ENCODE measurements at regions not wholly inside any gene's neighbourhood (a gene's known extent, or its start where the extent isn't known, plus 50 kb on each side); places are given as distances from the start of the nearest gene placed in this dataset.
A peak's percentile ranks its signal among the peaks of the same experiment; 100 is the strongest.

- DNase-seq = peak in 2 of 3 donors; percentile 25 to 46
These were observed 628.2 kb downstream of the USP25 start for GRCh38 chr21:16357994-16358393.

- no peak for DNase-seq
These were observed 629.0 kb downstream of the USP25 start for GRCh38 chr21:16358784-16359183.

GRCh38 chr21:16363100-16363499, 633.3 kb downstream of the USP25 start:
- DNase-seq = no peak

- peak in 2 of 3 donors; percentile 54 to 73 for DNase-seq
These were observed 633.7 kb downstream of the USP25 start for GRCh38 chr21:16363518-16363917.

GRCh38 chr21:16366207-16366606, 636.4 kb downstream of the USP25 start:
- DNase-seq = no peak

DNA sequence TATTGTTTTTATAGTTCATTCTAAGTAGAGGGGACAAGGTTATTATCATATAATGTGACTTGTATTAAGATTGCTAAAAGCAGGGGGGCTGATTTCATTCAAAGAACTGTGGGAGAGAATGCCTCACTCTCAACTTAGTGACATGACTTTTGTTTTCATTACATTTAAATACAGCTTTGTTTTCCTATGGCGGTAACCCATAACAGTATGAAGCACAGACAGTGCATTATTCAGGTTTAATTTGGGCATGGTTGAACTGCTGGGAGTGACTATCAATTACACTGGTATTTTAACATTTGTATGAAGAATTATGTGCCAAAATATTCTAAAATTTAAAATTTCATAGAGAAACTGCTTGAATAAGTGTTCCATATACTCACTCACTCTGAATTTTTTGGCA, 637.3 kb downstream of the USP25 start:
- DNase-seq = no peak

DNA sequence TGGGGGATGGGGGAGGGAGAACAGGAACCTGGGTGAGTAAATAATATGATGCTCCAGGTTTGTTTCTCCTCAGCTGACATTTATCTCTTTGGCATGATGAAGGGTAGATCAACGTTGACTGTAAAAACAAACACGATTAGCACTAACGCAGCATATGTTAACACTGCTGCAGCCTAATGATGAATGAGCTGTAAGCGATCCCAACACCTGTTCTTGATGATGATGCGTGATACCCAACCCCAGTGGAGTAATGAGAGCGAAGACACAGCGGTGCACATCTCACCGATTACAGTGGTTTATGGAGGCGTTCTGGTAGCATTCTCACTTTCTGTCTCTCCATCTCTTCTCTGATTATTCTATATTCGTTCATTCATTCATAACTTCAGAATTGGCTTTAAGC, 640.4 kb downstream of the USP25 start:
- DNase-seq = peak in 1 of 3 donors; percentile 38

DNA sequence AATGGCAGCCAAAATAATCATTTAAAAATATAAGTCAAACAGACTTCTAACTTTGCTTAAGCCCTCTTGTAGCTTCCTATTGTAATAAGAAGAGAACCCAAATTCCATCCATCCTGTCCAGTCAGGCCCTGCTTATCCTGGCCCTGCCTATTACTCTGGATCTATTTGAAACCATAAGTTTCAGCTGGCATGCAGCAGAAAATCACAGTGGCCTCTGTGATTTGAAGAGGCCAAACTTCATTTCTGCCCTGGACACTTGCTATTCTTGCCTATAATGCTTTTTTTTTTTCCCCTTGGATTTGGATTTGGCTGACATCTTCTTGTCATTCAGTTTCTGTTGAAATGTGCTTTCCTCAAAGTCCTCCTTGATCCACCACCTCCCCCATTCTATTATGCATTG, 642.8 kb downstream of the USP25 start:
- no peak for DNase-seq

GRCh38 chr21:16376673-16377072, 646.9 kb downstream of the USP25 start:
- DNase-seq = no peak

GRCh38 chr21:16377120-16377658, 647.4 kb downstream of the USP25 start:
- DNase-seq = no peak

DNA sequence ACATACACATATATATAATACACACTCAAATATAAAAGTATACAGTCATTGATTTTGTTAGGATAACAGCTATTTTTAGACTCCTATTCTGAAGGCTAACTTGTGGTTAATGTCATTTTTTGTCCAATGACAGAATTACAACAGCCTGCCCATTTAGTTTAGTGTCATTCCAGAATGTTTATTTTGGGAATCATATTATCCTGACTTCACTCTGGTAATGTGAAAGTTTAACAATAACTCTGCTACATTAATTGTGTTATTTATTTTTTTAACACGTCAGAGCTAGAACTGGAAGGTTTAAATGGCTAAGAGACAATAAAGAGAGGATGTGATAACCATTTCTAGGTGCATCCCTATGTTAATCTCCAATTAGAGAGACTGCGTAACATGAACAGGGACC, 648.1 kb downstream of the USP25 start:
- no peak for DNase-seq

DNA sequence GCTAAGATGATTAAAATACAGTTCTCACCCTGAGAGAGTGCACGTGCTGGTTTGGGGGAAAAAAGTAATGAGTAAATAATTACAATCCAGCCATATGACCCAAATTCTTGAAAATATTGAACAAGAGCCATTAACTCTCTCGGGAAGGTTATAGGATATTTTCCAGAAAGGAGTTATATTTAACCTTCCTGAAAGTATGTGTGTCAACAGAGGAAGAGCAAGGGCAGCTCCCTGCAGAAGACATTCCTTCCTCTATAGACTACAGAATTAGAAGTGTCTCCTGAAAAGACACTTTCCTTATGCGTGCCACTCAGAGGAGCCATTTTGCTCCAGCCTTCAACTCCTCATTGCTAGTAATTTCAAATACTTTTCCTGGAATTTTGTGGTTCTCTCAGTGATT, 648.7 kb downstream of the USP25 start:
- DNase-seq = peak in 2 of 3 donors; percentile 49 to 83

DNA sequence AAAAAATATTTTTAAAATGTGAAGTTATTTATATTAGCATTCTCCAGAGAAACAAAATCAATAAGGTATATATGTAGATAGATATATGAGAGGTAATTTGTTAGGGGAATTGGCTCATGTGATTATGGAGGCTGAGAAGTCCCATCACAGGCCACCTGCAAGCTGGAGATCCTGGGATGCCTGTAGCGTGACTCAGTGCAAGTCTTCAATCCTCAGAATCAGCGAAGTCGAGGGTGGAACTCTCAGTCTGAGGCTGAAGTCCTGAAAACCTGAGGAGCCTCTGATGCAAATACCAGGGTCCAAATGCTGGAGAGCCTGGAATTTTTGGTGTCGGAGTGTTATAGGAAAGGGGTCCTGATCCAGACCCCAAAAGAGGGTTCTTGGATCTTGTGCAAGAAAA, 658.5 kb downstream of the USP25 start:
- no peak for DNase-seq

DNA sequence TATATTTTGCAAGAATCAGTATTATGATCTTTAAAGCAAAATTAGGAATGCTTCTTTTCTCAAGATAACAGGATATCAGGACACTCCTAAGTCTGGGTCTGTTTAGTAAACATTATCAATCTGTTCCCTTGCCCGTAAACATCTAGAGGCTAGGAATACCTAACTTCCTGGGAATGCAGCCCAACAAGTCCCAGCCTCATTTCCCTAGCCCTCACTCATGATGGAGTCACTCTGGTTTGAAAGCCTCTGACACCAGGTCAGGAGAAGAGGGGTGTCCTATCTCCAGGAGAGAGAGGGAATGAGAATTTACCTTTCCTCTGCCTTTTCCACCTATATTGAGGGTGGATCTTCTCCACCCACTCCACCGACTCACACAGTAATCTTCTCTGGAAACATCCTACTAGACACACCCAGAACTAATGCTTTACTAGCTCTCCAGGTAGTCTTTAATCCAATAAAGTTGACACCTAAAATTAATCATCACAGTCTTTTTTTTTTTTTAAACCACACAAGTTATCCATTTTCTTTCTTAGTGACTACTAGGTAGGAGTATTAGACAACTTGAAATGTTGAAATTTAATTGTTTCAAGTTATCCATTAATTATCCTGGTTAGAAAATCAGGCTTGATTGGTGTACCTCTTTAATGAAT, 659.3 kb downstream of the USP25 start:
- DNase-seq = no peak

GRCh38 chr21:16389643-16390042, 659.9 kb downstream of the USP25 start:
- DNase-seq = peak in 1 of 3 donors; percentile 52

DNA sequence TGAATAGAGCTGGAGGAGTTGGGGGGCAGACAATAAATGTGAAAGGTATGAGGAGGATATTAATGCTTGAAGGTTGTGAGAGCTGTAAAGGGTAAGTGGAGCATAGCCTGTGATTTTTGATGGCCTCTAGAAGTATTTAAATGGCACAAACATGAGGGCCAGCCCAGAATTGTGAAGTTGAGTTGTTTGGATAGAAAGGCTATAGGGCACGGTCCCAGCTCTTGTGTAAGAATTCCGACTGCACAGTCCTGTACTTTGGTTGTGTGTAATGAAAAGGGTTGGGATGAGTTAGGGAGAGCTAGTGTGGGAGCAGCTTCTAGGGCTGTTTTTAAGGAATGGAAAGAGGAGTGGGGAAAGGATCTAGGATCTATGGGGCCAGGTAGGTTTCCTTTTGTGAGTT, 665.5 kb downstream of the USP25 start:
- no peak for DNase-seq

DNA sequence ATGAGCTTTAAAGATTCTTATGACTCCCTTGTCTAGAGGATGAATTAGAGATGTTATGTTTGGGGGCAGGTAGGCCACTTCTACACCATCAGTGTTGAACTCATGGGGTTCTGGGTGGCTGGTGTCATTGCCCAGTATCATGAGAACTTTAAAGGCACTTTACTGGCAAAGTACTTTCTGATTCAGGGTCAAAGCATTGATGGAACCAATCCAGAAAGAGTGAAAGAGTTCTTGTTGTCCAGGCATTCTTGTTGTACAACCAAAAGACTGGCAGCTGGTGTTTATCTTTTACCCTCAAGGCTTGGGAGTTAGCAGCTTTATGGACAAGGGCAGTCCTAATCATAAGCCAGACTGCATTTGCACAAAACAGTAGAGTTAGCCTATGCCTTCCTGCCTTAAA, 673.0 kb downstream of the USP25 start:
- no peak for DNase-seq

GRCh38 chr21:16404776-16405175, 675.0 kb downstream of the USP25 start:
- peak in 2 of 3 donors; percentile 69 to 89 for DNase-seq

- no peak for DNase-seq
These were observed 676.6 kb downstream of the USP25 start for GRCh38 chr21:16406355-16406754.

DNA sequence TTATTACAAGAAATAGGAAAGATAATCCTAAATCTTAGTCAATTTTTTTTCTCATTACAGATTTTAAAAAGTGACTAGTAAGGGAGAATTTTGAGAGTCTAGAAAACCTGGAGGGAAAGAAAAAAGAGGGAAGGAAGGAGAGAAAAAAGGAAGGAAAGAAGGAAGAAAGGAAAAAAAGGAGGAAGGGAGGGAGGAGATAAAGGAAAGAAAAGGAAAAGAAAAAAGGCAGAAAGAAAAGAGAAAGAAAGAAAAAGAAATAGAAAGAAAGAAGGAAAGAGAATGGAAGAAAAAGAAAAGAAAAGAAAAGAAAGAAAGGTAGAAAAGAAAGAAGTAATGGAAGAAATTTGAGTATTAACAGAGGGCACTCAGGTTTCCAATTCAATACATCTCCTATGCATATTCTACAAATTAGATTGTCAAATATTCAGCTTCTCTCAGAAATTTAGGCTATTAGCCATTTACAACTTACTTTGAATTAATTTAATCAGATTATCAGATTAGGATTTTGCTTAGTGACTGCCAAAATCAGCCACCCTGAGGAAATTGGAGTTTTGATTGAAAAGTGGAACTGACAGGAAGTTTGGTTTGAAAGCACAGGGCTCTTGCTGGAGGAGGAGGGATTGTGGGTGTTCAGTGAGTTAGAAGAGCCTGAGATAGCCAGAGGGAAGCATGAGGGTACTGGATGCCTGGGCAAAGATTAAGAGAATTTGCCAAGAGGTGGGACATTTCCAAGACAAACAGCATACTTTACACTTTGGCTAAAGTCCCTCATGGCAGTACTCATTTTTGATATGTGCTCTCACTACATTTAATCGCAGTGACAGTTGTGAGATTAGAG, 677.8 kb downstream of the USP25 start:
- no peak for DNase-seq

DNA sequence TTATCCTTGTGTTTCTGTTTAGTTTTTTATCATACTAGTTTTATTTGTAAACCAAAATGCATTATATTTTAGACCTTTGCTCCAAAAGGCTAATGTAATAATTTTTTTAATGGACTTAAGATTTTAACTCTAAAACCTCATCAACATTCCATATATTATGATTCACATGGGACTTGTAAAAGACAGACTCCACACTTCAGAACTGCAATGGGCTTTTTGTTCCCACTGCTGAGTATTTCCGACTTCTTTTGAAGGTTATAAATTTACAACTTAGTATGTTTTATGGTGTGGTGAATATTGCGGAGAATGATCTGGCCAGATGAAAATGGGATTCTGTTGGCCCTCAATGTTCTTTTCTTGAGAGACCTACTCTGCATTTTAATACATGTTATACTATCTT, 678.5 kb downstream of the USP25 start:
- no peak for DNase-seq

GRCh38 chr21:16409352-16409751, 679.6 kb downstream of the USP25 start:
- no peak for DNase-seq

DNA sequence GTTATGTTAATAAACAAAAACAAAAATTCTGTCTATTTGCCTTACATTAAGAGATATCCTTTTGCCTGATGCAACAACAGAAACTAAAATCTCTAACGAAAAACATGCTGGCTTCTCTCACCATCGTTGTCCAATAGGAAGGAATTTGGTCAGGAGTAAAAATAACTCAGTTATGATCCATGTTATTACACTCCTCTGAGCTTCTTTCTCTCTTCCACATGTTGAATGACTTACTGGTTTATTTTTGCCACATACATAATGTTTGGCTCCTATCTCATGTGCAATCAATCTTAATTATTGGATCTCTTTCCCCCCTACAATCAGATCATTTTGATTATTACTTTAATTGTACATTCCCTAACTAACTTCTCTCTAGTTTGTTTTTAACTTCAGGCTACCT, 688.4 kb downstream of the USP25 start:
- peak in 1 of 3 donors; percentile 73 for DNase-seq
